Tibial nerve (tissue), 4 donors: ENCODE measurements at regions not wholly inside any gene's neighbourhood (a gene's known extent, or its start where the extent isn't known, plus 50 kb on each side); places are given as distances from the start of the nearest gene placed in this dataset.
A peak's percentile ranks its signal among the peaks of the same experiment; 100 is the strongest.

ENCODE experiments used
- EP300 ChIP-seq, 2 donors: sonication (generic); formaldehyde crosslinking; IDR thresholded peaks; one replicate each; pipeline ENCODE4 v1.6.1; 2017; ENCODE audit warnings: antibody characterized with exemption in 2 of 2, mild to moderate bottlenecking in 1 of 2
- POLR2A ChIP-seq, 2 donors: fragments of 450-650 bp; IDR thresholded peaks; one replicate each; pipeline ENCODE4 v1.6.1; 2017; ENCODE audit warnings: antibody characterized with exemption in 2 of 2, mild to moderate bottlenecking in 2 of 2, moderate library complexity in 2 of 2
- TF ChIP-seq, protein P1 (sequence below), 5 experiments: fragments of 200-600 bp in 3 of 5; fragments of 450-650 bp in 2 of 5; sonication (generic) in 3 of 5; IDR thresholded peaks; one replicate each; pipeline ENCODE4 v1.5.1; 2016 to 2019; ENCODE audit warnings: antibody characterized with exemption in 5 of 5, mild to moderate bottlenecking in 3 of 5, moderate library complexity in 2 of 5

DNA sequence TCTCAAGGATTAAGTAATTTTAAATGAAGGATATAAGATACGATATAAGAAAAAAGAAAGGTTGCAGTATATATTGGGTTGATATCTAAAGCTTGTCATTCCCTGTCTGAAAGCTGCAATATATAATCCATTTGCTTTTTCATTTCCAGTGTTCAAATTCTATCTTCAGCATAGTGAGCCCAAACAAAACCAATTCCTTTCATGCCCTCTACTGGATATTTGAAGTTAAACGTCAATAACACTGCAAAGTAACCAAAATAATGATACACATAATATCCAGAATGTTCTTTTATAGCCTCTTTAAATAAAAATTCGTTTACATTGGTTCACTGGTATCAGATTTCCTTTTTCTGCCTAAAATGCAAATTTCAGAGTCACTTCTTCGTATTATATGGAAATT, 64.5 kb upstream of the DAAM1 start:
- TF ChIP-seq, protein P1, sequence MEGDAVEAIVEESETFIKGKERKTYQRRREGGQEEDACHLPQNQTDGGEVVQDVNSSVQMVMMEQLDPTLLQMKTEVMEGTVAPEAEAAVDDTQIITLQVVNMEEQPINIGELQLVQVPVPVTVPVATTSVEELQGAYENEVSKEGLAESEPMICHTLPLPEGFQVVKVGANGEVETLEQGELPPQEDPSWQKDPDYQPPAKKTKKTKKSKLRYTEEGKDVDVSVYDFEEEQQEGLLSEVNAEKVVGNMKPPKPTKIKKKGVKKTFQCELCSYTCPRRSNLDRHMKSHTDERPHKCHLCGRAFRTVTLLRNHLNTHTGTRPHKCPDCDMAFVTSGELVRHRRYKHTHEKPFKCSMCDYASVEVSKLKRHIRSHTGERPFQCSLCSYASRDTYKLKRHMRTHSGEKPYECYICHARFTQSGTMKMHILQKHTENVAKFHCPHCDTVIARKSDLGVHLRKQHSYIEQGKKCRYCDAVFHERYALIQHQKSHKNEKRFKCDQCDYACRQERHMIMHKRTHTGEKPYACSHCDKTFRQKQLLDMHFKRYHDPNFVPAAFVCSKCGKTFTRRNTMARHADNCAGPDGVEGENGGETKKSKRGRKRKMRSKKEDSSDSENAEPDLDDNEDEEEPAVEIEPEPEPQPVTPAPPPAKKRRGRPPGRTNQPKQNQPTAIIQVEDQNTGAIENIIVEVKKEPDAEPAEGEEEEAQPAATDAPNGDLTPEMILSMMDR (IDR thresholded peaks at IDR 0.05), result peak in 3 of 5 experiments; percentile 13 to 33 (median 26)
- TF ChIP-seq POLR2A (IDR thresholded peaks at IDR 0.05), result no peak
- no peak for TF ChIP-seq EP300 (IDR thresholded peaks at IDR 0.05)
